ENCODE measurements at regions not wholly inside any gene's neighbourhood (a gene's known extent, or its start where the extent isn't known, plus 50 kb on each side); places are given as distances from the start of the nearest gene placed in this dataset.

GRCh38 chr2:140033638-140034037, 1253.4 kb upstream of the NXPH2 start:
- Histone ChIP-seq H3K4me1 (ENCODE audit: low read length) (no peaks in the 10 kb centered on the region), H2AFZ (ENCODE audit: low read depth, low read length) (no peak overlapping the region), H3K27me3 (ENCODE audit: low read depth, low read length) (no peaks in the 10 kb centered on the region), H3K79me2 (ENCODE audit: low read length) (no peaks in the 10 kb centered on the region), H3K27ac (ENCODE audit: low read length) (no peak overlapping the region), H3K9me3 (ENCODE audit: insufficient read depth, low read length) (no peaks in the 10 kb centered on the region), H3K9ac (ENCODE audit: low read length) (no peak overlapping the region), H3K4me2 (ENCODE audit: low read length) (no peak overlapping the region), H3K36me3 (replicated peaks; ENCODE audit: low read depth, low read length) (no peaks in the 10 kb centered on the region), H3K4me3 (ENCODE audit: low read length) (no peak overlapping the region), H4K20me1 (ENCODE audit: insufficient read depth, low read length) (no peaks in the 10 kb centered on the region)
- TF ChIP-seq, protein P1, sequence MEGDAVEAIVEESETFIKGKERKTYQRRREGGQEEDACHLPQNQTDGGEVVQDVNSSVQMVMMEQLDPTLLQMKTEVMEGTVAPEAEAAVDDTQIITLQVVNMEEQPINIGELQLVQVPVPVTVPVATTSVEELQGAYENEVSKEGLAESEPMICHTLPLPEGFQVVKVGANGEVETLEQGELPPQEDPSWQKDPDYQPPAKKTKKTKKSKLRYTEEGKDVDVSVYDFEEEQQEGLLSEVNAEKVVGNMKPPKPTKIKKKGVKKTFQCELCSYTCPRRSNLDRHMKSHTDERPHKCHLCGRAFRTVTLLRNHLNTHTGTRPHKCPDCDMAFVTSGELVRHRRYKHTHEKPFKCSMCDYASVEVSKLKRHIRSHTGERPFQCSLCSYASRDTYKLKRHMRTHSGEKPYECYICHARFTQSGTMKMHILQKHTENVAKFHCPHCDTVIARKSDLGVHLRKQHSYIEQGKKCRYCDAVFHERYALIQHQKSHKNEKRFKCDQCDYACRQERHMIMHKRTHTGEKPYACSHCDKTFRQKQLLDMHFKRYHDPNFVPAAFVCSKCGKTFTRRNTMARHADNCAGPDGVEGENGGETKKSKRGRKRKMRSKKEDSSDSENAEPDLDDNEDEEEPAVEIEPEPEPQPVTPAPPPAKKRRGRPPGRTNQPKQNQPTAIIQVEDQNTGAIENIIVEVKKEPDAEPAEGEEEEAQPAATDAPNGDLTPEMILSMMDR (IDR thresholded peaks at IDR 0.05; ENCODE audit: low read depth, low read length) = no peak
- no peak for TF ChIP-seq EZH2phosphoT487 (IDR thresholded peaks at IDR 0.05; ENCODE audit: low read depth)

GRCh38 chr2:140027966-140028365, 1247.8 kb upstream of the NXPH2 start:
- TF ChIP-seq EZH2phosphoT487 (IDR thresholded peaks at IDR 0.05; ENCODE audit: low read depth) = no peak
- TF ChIP-seq, protein P1 (IDR thresholded peaks at IDR 0.05; ENCODE audit: low read depth, low read length) = no peak
- Histone ChIP-seq H3K9me3 (ENCODE audit: insufficient read depth, low read length) (no peaks in the 10 kb centered on the region), H3K4me1 (ENCODE audit: low read length) (no peaks in the 10 kb centered on the region), H3K79me2 (ENCODE audit: low read length) (no peaks in the 10 kb centered on the region), H3K9ac (ENCODE audit: low read length) (no peak overlapping the region), H2AFZ (ENCODE audit: low read depth, low read length) (no peak overlapping the region), H3K27me3 (ENCODE audit: low read depth, low read length) (no peaks in the 10 kb centered on the region), H3K36me3 (replicated peaks; ENCODE audit: low read depth, low read length) (no peaks in the 10 kb centered on the region), H3K27ac (ENCODE audit: low read length) (no peak overlapping the region), H4K20me1 (ENCODE audit: insufficient read depth, low read length) (no peaks in the 10 kb centered on the region), H3K4me3 (ENCODE audit: low read length) (no peak overlapping the region), H3K4me2 (ENCODE audit: low read length) (no peak overlapping the region)

GRCh38 chr2:140027320-140027719, 1247.1 kb upstream of the NXPH2 start:
- Histone ChIP-seq H3K79me2 (ENCODE audit: low read length) (no peaks in the 10 kb centered on the region), H3K9ac (ENCODE audit: low read length) (no peak overlapping the region), H3K36me3 (replicated peaks; ENCODE audit: low read depth, low read length) (no peaks in the 10 kb centered on the region), H4K20me1 (ENCODE audit: insufficient read depth, low read length) (no peaks in the 10 kb centered on the region), H3K27me3 (ENCODE audit: low read depth, low read length) (no peaks in the 10 kb centered on the region), H3K4me2 (ENCODE audit: low read length) (no peak overlapping the region), H3K27ac (ENCODE audit: low read length) (no peak overlapping the region), H2AFZ (ENCODE audit: low read depth, low read length) (no peak overlapping the region), H3K9me3 (ENCODE audit: insufficient read depth, low read length) (no peaks in the 10 kb centered on the region), H3K4me1 (ENCODE audit: low read length) (0 out of 2 replicates have a peak, but pooled peaks cover under 1% of the 10 kb centered on the region), H3K4me3 (ENCODE audit: low read length) (no peak overlapping the region)
- TF ChIP-seq, protein P1 (IDR thresholded peaks at IDR 0.05; ENCODE audit: low read depth, low read length) = no peak

DNA sequence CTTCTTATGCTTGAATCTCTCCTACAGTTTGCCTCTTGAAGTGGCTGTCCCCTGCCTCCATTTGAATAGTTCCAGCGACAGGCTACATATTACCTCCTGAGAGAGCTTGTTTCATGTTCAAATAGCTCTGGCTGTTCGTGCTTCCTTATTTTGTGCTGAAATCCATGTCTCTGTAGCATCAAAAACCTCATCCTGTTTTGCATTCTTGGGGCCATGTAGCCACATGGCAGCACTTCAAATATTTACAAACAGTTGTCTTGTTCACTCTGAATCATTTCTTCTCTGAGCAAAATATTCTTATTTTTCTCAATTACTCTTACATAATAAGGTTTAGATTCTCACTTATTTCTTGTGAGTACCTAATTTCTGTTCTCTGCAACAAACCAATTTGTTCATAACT, 1243.1 kb upstream of the NXPH2 start:
- no peak overlapping the region for H3K4me3 ChIP-seq (ENCODE audit: low read length)

More for the DNA sequence above, 1243.1 kb upstream of the NXPH2 start:
- no peaks in the 10 kb centered on the region for H3K9me3 ChIP-seq (ENCODE audit: insufficient read depth, low read length)
- H3K79me2 ChIP-seq (ENCODE audit: low read length) = no peaks in the 10 kb centered on the region
- no peaks in the 10 kb centered on the region for H3K27me3 ChIP-seq (ENCODE audit: low read depth, low read length)
- H4K20me1 ChIP-seq (ENCODE audit: insufficient read depth, low read length) = no peaks in the 10 kb centered on the region
- no peak overlapping the region for H3K9ac ChIP-seq (ENCODE audit: low read length)
- H3K4me1 ChIP-seq (ENCODE audit: low read length) = 0 out of 2 replicates have a peak, but pooled peaks cover 2% of the 10 kb centered on the region
- no peak overlapping the region for H2AFZ ChIP-seq (ENCODE audit: low read depth, low read length)
- no peak overlapping the region for H3K27ac ChIP-seq (ENCODE audit: low read length)
- TF ChIP-seq, protein P1 (IDR thresholded peaks at IDR 0.05; ENCODE audit: low read depth, low read length) = no peak
- no peak for TF ChIP-seq EZH2phosphoT487 (IDR thresholded peaks at IDR 0.05; ENCODE audit: low read depth)
- no peak overlapping the region for H3K4me2 ChIP-seq (ENCODE audit: low read length)
- H3K36me3 ChIP-seq (replicated peaks; ENCODE audit: low read depth, low read length) = no peaks in the 10 kb centered on the region

Measured in OCI-LY3 (cell line).